ENCODE measurements at regions not wholly inside any gene's neighbourhood (a gene's known extent, or its start where the extent isn't known, plus 50 kb on each side); places are given as distances from the start of the nearest gene placed in this dataset.

GRCh38 chr1:232271991-232272589 lies 357.8 kb downstream of the SIPA1L2 start:
- DNase-seq, result no peak

- no peak for DNase-seq
Measured at GRCh38 chr1:232271299-232271698, 358.6 kb downstream of the SIPA1L2 start.

- no peak for DNase-seq
Measured at GRCh38 chr1:232269988-232270387, 359.9 kb downstream of the SIPA1L2 start.

- DNase-seq, result no peak
Measured at GRCh38 chr1:232267837-232268598, 361.9 kb downstream of the SIPA1L2 start.

- no peak for DNase-seq
Measured at GRCh38 chr1:232267092-232267836, 362.7 kb downstream of the SIPA1L2 start.

GRCh38 chr1:232263452-232263851 lies 366.5 kb downstream of the SIPA1L2 start:
- no peak for DNase-seq

GRCh38 chr1:232262991-232263390 lies 366.9 kb downstream of the SIPA1L2 start:
- DNase-seq, result no peak

GRCh38 chr1:232260861-232261260 lies 369.1 kb downstream of the SIPA1L2 start:
- no peak for DNase-seq

- no peak for DNase-seq
Measured at GRCh38 chr1:232260045-232260444, 369.9 kb downstream of the SIPA1L2 start.

GRCh38 chr1:232259333-232259732 lies 370.6 kb downstream of the SIPA1L2 start:
- no peak for DNase-seq

- no peak for DNase-seq
Measured at GRCh38 chr1:232252546-232253118, 377.3 kb downstream of the SIPA1L2 start.

- DNase-seq, result no peak
Measured at GRCh38 chr1:232250838-232251237, 379.1 kb downstream of the SIPA1L2 start.

- DNase-seq, result no peak
Measured at GRCh38 chr1:232249861-232250777, 379.8 kb downstream of the SIPA1L2 start.

GRCh38 chr1:232249339-232249738 lies 380.6 kb downstream of the SIPA1L2 start:
- DNase-seq, result no peak

- DNase-seq, result no peak
Measured at GRCh38 chr1:232248276-232248820, 381.6 kb downstream of the SIPA1L2 start.

GRCh38 chr1:232247669-232248068 lies 382.3 kb downstream of the SIPA1L2 start:
- no peak for DNase-seq

GRCh38 chr1:232244426-232244825 lies 385.5 kb downstream of the SIPA1L2 start:
- DNase-seq, result peak; percentile 37

GRCh38 chr1:232239998-232240397 lies 389.9 kb downstream of the SIPA1L2 start:
- DNase-seq, result no peak

- DNase-seq, result no peak
Measured at GRCh38 chr1:232239522-232239921, 390.4 kb downstream of the SIPA1L2 start.

- DNase-seq, result peak; percentile 59
Measured at GRCh38 chr1:232238009-232238408, 391.9 kb downstream of the SIPA1L2 start.

GRCh38 chr1:232227306-232227705 lies 402.6 kb downstream of the SIPA1L2 start:
- DNase-seq, result peak; percentile 74

- peak; percentile 97 for DNase-seq
Measured at GRCh38 chr1:232226197-232226712, 403.7 kb downstream of the SIPA1L2 start.

Measured in NCI-H2171 treated with DMSO at 0.1 percent for 48 hours (cell line).